ENCODE measurements at regions not wholly inside any gene's neighbourhood (a gene's known extent, or its start where the extent isn't known, plus 50 kb on each side); places are given as distances from the start of the nearest gene placed in this dataset.

GRCh38 chr16:85258166-85258565 is 145.9 kb upstream of the CIBAR2 start:
- TF ChIP-seq CTCF (conservative IDR thresholded peaks at IDR 0.05; ENCODE audit: low read length) (no peak), EZH2phosphoT487 (IDR thresholded peaks at IDR 0.05; ENCODE audit: borderline replicate concordance) (no peak)

Measured in Loucy (cell line).